IMR-90 (cell line): ENCODE measurements at regions not wholly inside any gene's neighbourhood (a gene's known extent, or its start where the extent isn't known, plus 50 kb on each side); places are given as distances from the start of the nearest gene placed in this dataset.

Experiments used
- ATAC-seq: fragments of 200-7000 bp; cut with Tn5 transposase; 2 replicates; pipeline ENCODE4 v1.9.1; 2020; ENCODE audit warnings: low read depth, mild to moderate bottlenecking, moderate library complexity
- BruUV-seq: library from RNA; stranded (reverse); fragments of 400-500 nt; replicated peaks from 2 replicates; lab custom pipeline; 2021; lab: Mats Ljungman, UMichigan
- CTCF ChIA-PET: fragments of 300-600 bp; formaldehyde crosslinking; extraction: SDS; loops from one replicate; lab custom pipeline; 2021; ENCODE audit warnings: antibody characterized with exemption; lab: Yijun Ruan, JAX
- POLR2A ChIA-PET: fragments of 300-600 bp; sonication (Branson Sonifier 250); formaldehyde crosslinking; loops from one replicate; lab custom pipeline; 2022; ENCODE audit warnings: antibody characterized with exemption; ENCODE audit not compliant: unreplicated experiment; lab: Charles Lee
- DNase-seq: peaks from one replicate; pipeline ENCODE4 v3.0.0; 2013
- H2AFZ ChIP-seq: replicated peaks from 2 replicates; pipeline ENCODE3; 2013; ENCODE audit warnings: low read length, mild to moderate bottlenecking; ENCODE audit not compliant: poor library complexity
- H2AK5ac ChIP-seq: 2 replicates; pipeline ENCODE4 v1.6.1; 2013; ENCODE audit warnings: low read depth, low read length, inconsistent platforms
- H2AK9ac ChIP-seq: replicated peaks from 2 replicates; pipeline ENCODE3; 2013; ENCODE audit warnings: mild to moderate bottlenecking, low read depth, low read length, moderate library complexity; ENCODE audit not compliant: poor library complexity
- H2BK120ac ChIP-seq: 2 replicates; pipeline ENCODE4 v1.6.1; 2013; ENCODE audit warnings: low read depth, low read length, inconsistent platforms
- H2BK15ac ChIP-seq: 3 replicates; pipeline ENCODE4 v1.6.1; 2013; ENCODE audit warnings: low read depth, low read length, inconsistent platforms
- H2BK20ac ChIP-seq: 2 replicates; pipeline ENCODE4 v1.6.1; 2013; ENCODE audit warnings: low read depth, mild to moderate bottlenecking, inconsistent platforms, low read length, moderate library complexity
- H2BK5ac ChIP-seq: 2 replicates; pipeline ENCODE4 v1.6.1; 2013; ENCODE audit warnings: mild to moderate bottlenecking, low read depth, low read length, inconsistent platforms; ENCODE audit not compliant: poor library complexity, severe bottlenecking
- H3K14ac ChIP-seq: replicated peaks from 2 replicates; pipeline ENCODE4 v1.6.1; 2013; ENCODE audit warnings: low read depth, low read length, inconsistent platforms
- H3K18ac ChIP-seq: 2 replicates; pipeline ENCODE4 v1.6.1; 2013; ENCODE audit warnings: low read depth, low read length, control low read depth
- H3K23ac ChIP-seq: 2 replicates; pipeline ENCODE4 v1.6.1; 2013; ENCODE audit warnings: low read depth, low read length, inconsistent platforms
- H3K27ac ChIP-seq: 2 replicates; pipeline ENCODE4 v1.5.1; 2013; ENCODE audit warnings: mild to moderate bottlenecking, control low read depth, low read length; ENCODE audit not compliant: insufficient read depth
- H3K27me3 ChIP-seq: 2 replicates; pipeline ENCODE4 v1.6.1; 2013; ENCODE audit warnings: low read length; ENCODE audit not compliant: control insufficient read depth, insufficient read depth
- H3K36me3 ChIP-seq: 2 replicates; pipeline ENCODE4 v1.6.1; 2013; ENCODE audit warnings: low read length, mixed read lengths; ENCODE audit not compliant: control insufficient read depth, insufficient read depth
- H3K4ac ChIP-seq: 2 replicates; pipeline ENCODE4 v1.6.1; 2013; ENCODE audit warnings: low read depth, low read length, inconsistent platforms
- H3K4me1 ChIP-seq: 2 replicates; pipeline ENCODE4 v1.6.1; 2013; ENCODE audit warnings: low read length, mixed read lengths; ENCODE audit not compliant: control insufficient read depth, insufficient read depth
- H3K4me2 ChIP-seq: 2 replicates; pipeline ENCODE4 v1.6.1; 2013; ENCODE audit warnings: low read depth, mild to moderate bottlenecking, control low read depth, low read length, moderate library complexity
- H3K4me3 ChIP-seq: 2 replicates; pipeline ENCODE4 v1.5.1; 2013; ENCODE audit warnings: low read depth, mild to moderate bottlenecking, control low read depth, low read length, moderate library complexity; ENCODE audit not compliant: insufficient read depth
- H3K56ac ChIP-seq: 2 replicates; pipeline ENCODE4 v1.6.1; 2013; ENCODE audit warnings: low read length, inconsistent platforms; ENCODE audit not compliant: insufficient read depth; ENCODE audit errors: extremely low read depth
- H3K79me1 ChIP-seq, 2 experiments: 2 replicates each; pipeline ENCODE4 v1.6.1; 2013; ENCODE audit warnings: low read length in 2 of 2, inconsistent platforms in 1 of 2, low read depth in 1 of 2
- H3K9ac ChIP-seq: 2 replicates; pipeline ENCODE4 v1.6.1; 2013; ENCODE audit warnings: low read depth, low read length, control low read depth
- H3K9me1 ChIP-seq: 2 replicates; pipeline ENCODE4 v1.6.1; 2013; ENCODE audit warnings: low read length, inconsistent platforms; ENCODE audit not compliant: insufficient read depth
- H3K9me3 ChIP-seq: 2 replicates; pipeline ENCODE4 v1.6.1; 2013; ENCODE audit warnings: low read length; ENCODE audit not compliant: control insufficient read depth, insufficient read depth
- H4K20me1 ChIP-seq: 2 replicates; pipeline ENCODE4 v1.6.1; 2013; ENCODE audit warnings: low read length, inconsistent platforms; ENCODE audit not compliant: insufficient read depth
- H4K5ac ChIP-seq: 2 replicates; pipeline ENCODE4 v1.6.1; 2013; ENCODE audit warnings: mild to moderate bottlenecking, low read depth, low read length, control low read depth
- H4K8ac ChIP-seq, 2 experiments: 2 replicates each; pipeline ENCODE4 v1.6.1; 2013; ENCODE audit warnings: low read depth in 2 of 2, low read length in 2 of 2, control low read depth in 1 of 2, inconsistent platforms in 1 of 2
- H4K91ac ChIP-seq: 2 replicates; pipeline ENCODE4 v1.6.1; 2013; ENCODE audit warnings: low read depth, low read length, inconsistent platforms; ENCODE audit not compliant: insufficient read depth
- BHLHE40 ChIP-seq: fragments of 150-350 bp; IDR thresholded peaks from 2 replicates; pipeline ENCODE4 v1.6.1; 2016; ENCODE audit warnings: mild to moderate bottlenecking, low read depth, low read length
- MAFK ChIP-seq: IDR thresholded peaks from 2 replicates; pipeline ENCODE4 v1.6.1; 2012; ENCODE audit warnings: low read depth, low read length, improper control_type of control experiment
- MAZ ChIP-seq: IDR thresholded peaks from 2 replicates; pipeline ENCODE4 v1.6.1; 2012; ENCODE audit warnings: low read depth, mild to moderate bottlenecking, low read length, improper control_type of control experiment, moderate library complexity, borderline replicate concordance
- MXI1 ChIP-seq: IDR thresholded peaks from 2 replicates; pipeline ENCODE4 v1.6.1; 2012; ENCODE audit warnings: low read depth, mild to moderate bottlenecking, low read length, moderate library complexity, borderline replicate concordance
- NFE2L2 ChIP-seq: fragments of 150-350 bp; IDR thresholded peaks from 2 replicates; pipeline ENCODE4 v1.6.1; 2016; ENCODE audit warnings: low read depth, mild to moderate bottlenecking, low read length
- POLR2A ChIP-seq: IDR thresholded peaks from 2 replicates; pipeline ENCODE4 v1.6.1; 2012; ENCODE audit warnings: mild to moderate bottlenecking, low read depth, low read length
- RFX5 ChIP-seq: IDR thresholded peaks from 2 replicates; pipeline ENCODE4 v1.8.0; 2012; ENCODE audit warnings: low read depth, mild to moderate bottlenecking, low read length, moderate library complexity
- SMC3 ChIP-seq: fragments of 150-350 bp; IDR thresholded peaks from 2 replicates; pipeline ENCODE4 v1.6.1; 2016; ENCODE audit warnings: low read depth, mild to moderate bottlenecking, antibody characterized with exemption, low read length, moderate library complexity
- WGBS, 2 experiments: methylation state at CpG; one replicate each; pipeline versions ENCODE4 v1.1.5 to v1.1.7; 2013; ENCODE audit warnings: missing lambda C conversion rate in 2 of 2; ENCODE audit not compliant: insufficient read length in 1 of 2; ENCODE audit errors: extremely low coverage in 2 of 2; 5-methylcytosine and 5-hydroxymethylcytosine counted together
- dilution Hi-C: fragments of 300-500 bp; cut with HindIII; formaldehyde crosslinking; loops from one replicate; pipeline ENCODE4 v1.14.3; 2018; ENCODE audit warnings: low sequenced_read_pairs; ENCODE audit not compliant: unreplicated experiment
- in situ Hi-C: fragments of 300-500 bp; cut with MboI; formaldehyde crosslinking; loops from 3 replicates; pipeline ENCODE4 v1.14.3; 2019; ENCODE audit warnings: low sequenced_read_pairs, inconsistent platforms, mixed read lengths
- intact Hi-C: fragments of 100-400 bp; cut with micrococcal nuclease; formaldehyde crosslinking; loops from 2 replicates; pipeline ENCODE4 v1.10.0; 2022

DNA sequence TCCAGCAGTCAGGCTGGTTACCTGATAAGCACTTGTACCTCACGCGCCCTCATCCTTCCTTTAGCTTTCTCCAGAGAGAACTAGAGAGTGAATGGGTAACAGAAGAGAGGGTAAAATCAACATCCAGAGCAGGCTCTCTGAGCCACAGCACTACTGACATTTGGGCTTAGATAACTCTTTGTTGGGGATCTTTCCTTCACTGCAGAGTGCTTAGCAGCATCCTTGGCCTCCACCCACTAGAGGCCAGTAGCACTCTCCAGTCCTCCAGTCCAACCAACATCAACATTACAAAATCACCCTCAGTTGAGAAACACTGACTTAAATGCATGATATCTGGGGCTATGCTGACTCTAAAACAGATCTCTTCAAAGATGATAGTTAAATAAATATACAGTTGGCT is 220.7 kb downstream of the TACR3 start:
- Histone ChIP-seq H3K36me3 (no peaks in the 10 kb centered on the region), H2AK5ac (no peak overlapping the region), H3K4me3 (no peak overlapping the region), H2BK20ac (no peak overlapping the region), H2AK9ac (no peak overlapping the region), H2BK5ac (no peak overlapping the region), H3K9me3 (peaks cover 13% of the 10 kb centered on the region), H3K27ac (no peak overlapping the region), H2BK120ac (no peak overlapping the region), H3K9ac (no peak overlapping the region), H3K79me1 (no peaks in the 10 kb centered on the region), H3K56ac (no peak overlapping the region), H4K8ac (no peak overlapping the region), H4K91ac (no peak overlapping the region), H2AFZ (no peak overlapping the region), H3K14ac (no peak overlapping the region), H3K4me1 (no peaks in the 10 kb centered on the region), H4K5ac (no peak overlapping the region), H3K4me2 (no peak overlapping the region), H3K27me3 (no peaks in the 10 kb centered on the region), H3K4ac (no peak overlapping the region), H3K23ac (no peak overlapping the region), H3K9me1 (no peaks in the 10 kb centered on the region), H3K18ac (no peak overlapping the region), H4K20me1 (no peaks in the 10 kb centered on the region), H2BK15ac (no peak overlapping the region)
- WGBS, 2 experiments, result no CpG with 5 or more reads among the region's 2 CpGs
- ATAC-seq (no peak), DNase-seq (no peak)
- intact Hi-C loops (no loop called here), in situ Hi-C loops (no loop called here), dilution Hi-C loops (no loop called here)
- TF ChIP-seq POLR2A (no peak), NFE2L2 (no peak), MAZ (no peak), RFX5 (no peak), SMC3 (no peak), MAFK (no peak), BHLHE40 (no peak), MXI1 (no peak)
- no TSS peak for BruUV-seq
- ChIA-PET CTCF (no interaction called here), POLR2A (no interaction called here)
